SK-N-SH treated with all-trans-retinoic acid at 6 μM for 48 hours (cell line): ENCODE measurements at regions not wholly inside any gene's neighbourhood (a gene's known extent, or its start where the extent isn't known, plus 50 kb on each side); places are given as distances from the start of the nearest gene placed in this dataset.
"Not testable (repeated sequence)": the region's sequence is repeated elsewhere in the genome, so short reads cannot be mapped to it uniquely, and the experiment has no call there.

ENCODE experiments used
- ATAC-seq: fragments of 200-7000 bp; cut with Tn5 transposase; 3 replicates; pipeline ENCODE4 v1.9.1; 2020; ENCODE audit warnings: mild to moderate bottlenecking, moderate library complexity
- BACH2 ChIP-seq: fragments of 250-450 bp; sonication (Bioruptor Pico); IDR thresholded peaks from 2 replicates; pipeline ENCODE4 v1.9.0; 2021; ENCODE audit warnings: mild to moderate bottlenecking, borderline replicate concordance
- CSDC2 ChIP-seq: fragments of 250-450 bp; sonication (Bioruptor Pico); IDR thresholded peaks from 2 replicates; pipeline ENCODE4 v1.5.0; 2020; ENCODE audit warnings: mild to moderate bottlenecking, moderate library complexity
- ESRRG ChIP-seq: fragments of 250-450 bp; sonication (Bioruptor Pico); IDR thresholded peaks from 2 replicates; pipeline ENCODE4 v1.6.1; 2021; ENCODE audit warnings: mild to moderate bottlenecking
- ISL1 ChIP-seq: fragments of 250-450 bp; sonication (Bioruptor Pico); IDR thresholded peaks from 2 replicates; pipeline ENCODE4 v2.1.2; 2022; ENCODE audit warnings: mild to moderate bottlenecking, moderate library complexity
- OSR1 ChIP-seq: fragments of 250-450 bp; sonication (Bioruptor Pico); IDR thresholded peaks from 2 replicates; pipeline ENCODE4 v1.8.0; 2022; ENCODE audit warnings: moderate library complexity, mild to moderate bottlenecking, inconsistent platforms
- PPARA ChIP-seq: fragments of 250-450 bp; sonication (Bioruptor Pico); IDR thresholded peaks from 2 replicates; pipeline ENCODE4 v1.5.0; 2020; ENCODE audit warnings: mild to moderate bottlenecking, borderline replicate concordance
- RARB ChIP-seq: fragments of 250-450 bp; sonication (Bioruptor Pico); IDR thresholded peaks from 2 replicates; pipeline ENCODE4 v1.8.0; 2021; ENCODE audit warnings: mild to moderate bottlenecking, moderate library complexity
- SNAI2 ChIP-seq: fragments of 250-450 bp; sonication (Bioruptor Pico); IDR thresholded peaks from 2 replicates; pipeline ENCODE4 v1.5.0; 2020; ENCODE audit warnings: mild to moderate bottlenecking, moderate library complexity
- TCF4 ChIP-seq: fragments of 250-450 bp; sonication (Bioruptor Pico); IDR thresholded peaks from 2 replicates; pipeline ENCODE4 v1.8.0; 2021; ENCODE audit warnings: mild to moderate bottlenecking, moderate library complexity, borderline replicate concordance
- TOX ChIP-seq: fragments of 250-450 bp; sonication (Bioruptor Pico); IDR thresholded peaks from 2 replicates; pipeline ENCODE4 v1.8.0; 2021; ENCODE audit warnings: mild to moderate bottlenecking, moderate library complexity, borderline replicate concordance
- ZC3H10 ChIP-seq: fragments of 250-450 bp; sonication (Bioruptor Pico); IDR thresholded peaks from 2 replicates; pipeline ENCODE4 v1.5.1; 2021; ENCODE audit warnings: mild to moderate bottlenecking, moderate library complexity
- ZFP30 ChIP-seq: fragments of 450-650 bp; formaldehyde crosslinking; IDR thresholded peaks from 2 replicates; pipeline ENCODE4 v1.5.0; 2022; ENCODE audit warnings: mild to moderate bottlenecking, moderate library complexity
- ZNF565 ChIP-seq: fragments of 450-650 bp; formaldehyde crosslinking; conservative IDR thresholded peaks from 2 replicates; pipeline ENCODE4 v1.5.0; 2020; ENCODE audit warnings: low read depth, mild to moderate bottlenecking, moderate library complexity
- ZNF70 ChIP-seq: fragments of 450-650 bp; formaldehyde crosslinking; IDR thresholded peaks from 2 replicates; pipeline ENCODE4 v1.5.0; 2020; ENCODE audit warnings: mild to moderate bottlenecking, moderate library complexity
- ZNF8 ChIP-seq: fragments of 450-650 bp; formaldehyde crosslinking; IDR thresholded peaks from 2 replicates; pipeline ENCODE4 v1.5.0; 2020; ENCODE audit warnings: mild to moderate bottlenecking, moderate library complexity
- TF ChIP-seq, protein P1 (sequence below): fragments of 250-450 bp; sonication (Bioruptor Pico); IDR thresholded peaks from 2 replicates; pipeline ENCODE4 v1.5.1; 2020; ENCODE audit warnings: low read depth, mild to moderate bottlenecking, moderate library complexity
- TF ChIP-seq, protein P2 (sequence below): fragments of 250-450 bp; sonication (Bioruptor Pico); IDR thresholded peaks from 2 replicates; pipeline ENCODE4 v1.5.0; 2020; ENCODE audit warnings: mild to moderate bottlenecking, moderate library complexity
- TF ChIP-seq, protein P3 (sequence below): fragments of 250-450 bp; sonication (Bioruptor Pico); IDR thresholded peaks from 2 replicates; pipeline ENCODE4 v1.8.0; 2020; ENCODE audit warnings: mild to moderate bottlenecking, moderate library complexity, borderline replicate concordance
- TF ChIP-seq, protein P4 (sequence below): fragments of 250-450 bp; sonication (Bioruptor Pico); IDR thresholded peaks from 2 replicates; pipeline ENCODE4 v1.5.1; 2021; ENCODE audit warnings: mild to moderate bottlenecking, moderate library complexity
- TF ChIP-seq, protein P5 (sequence below): fragments of 250-450 bp; sonication (Bioruptor Pico); IDR thresholded peaks from 2 replicates; pipeline ENCODE4 v1.8.0; 2021; ENCODE audit warnings: low read depth, mild to moderate bottlenecking, moderate library complexity, borderline replicate concordance

DNA sequence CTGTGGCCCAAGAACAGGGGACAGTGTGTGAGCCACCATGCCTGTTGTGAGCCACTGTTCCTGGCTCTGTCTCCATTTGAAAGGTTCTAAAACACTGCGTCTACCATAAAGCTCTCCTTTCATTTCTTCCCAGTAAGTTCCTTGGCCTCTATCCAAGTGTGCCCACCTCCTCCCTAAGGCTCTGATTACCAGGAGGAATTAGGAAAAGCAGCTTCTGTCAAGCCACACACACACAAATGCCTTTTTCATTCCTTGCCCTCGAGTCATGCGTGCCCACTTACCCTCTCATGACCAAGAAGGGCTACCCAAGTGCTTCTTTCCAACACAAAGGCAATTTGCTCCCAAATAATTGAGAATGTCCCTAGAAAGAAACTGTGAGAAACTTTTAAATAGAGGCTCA is 70.8 kb upstream of the PARD3 start:
- TF ChIP-seq, protein P1, sequence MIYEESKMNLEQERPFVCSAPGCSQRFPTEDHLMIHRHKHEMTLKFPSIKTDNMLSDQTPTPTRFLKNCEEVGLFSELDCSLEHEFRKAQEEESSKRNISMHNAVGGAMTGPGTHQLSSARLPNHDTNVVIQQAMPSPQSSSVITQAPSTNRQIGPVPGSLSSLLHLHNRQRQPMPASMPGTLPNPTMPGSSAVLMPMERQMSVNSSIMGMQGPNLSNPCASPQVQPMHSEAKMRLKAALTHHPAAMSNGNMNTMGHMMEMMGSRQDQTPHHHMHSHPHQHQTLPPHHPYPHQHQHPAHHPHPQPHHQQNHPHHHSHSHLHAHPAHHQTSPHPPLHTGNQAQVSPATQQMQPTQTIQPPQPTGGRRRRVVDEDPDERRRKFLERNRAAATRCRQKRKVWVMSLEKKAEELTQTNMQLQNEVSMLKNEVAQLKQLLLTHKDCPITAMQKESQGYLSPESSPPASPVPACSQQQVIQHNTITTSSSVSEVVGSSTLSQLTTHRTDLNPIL (CRISPR knock-in tag): no peak
- TF ChIP-seq, protein P2, sequence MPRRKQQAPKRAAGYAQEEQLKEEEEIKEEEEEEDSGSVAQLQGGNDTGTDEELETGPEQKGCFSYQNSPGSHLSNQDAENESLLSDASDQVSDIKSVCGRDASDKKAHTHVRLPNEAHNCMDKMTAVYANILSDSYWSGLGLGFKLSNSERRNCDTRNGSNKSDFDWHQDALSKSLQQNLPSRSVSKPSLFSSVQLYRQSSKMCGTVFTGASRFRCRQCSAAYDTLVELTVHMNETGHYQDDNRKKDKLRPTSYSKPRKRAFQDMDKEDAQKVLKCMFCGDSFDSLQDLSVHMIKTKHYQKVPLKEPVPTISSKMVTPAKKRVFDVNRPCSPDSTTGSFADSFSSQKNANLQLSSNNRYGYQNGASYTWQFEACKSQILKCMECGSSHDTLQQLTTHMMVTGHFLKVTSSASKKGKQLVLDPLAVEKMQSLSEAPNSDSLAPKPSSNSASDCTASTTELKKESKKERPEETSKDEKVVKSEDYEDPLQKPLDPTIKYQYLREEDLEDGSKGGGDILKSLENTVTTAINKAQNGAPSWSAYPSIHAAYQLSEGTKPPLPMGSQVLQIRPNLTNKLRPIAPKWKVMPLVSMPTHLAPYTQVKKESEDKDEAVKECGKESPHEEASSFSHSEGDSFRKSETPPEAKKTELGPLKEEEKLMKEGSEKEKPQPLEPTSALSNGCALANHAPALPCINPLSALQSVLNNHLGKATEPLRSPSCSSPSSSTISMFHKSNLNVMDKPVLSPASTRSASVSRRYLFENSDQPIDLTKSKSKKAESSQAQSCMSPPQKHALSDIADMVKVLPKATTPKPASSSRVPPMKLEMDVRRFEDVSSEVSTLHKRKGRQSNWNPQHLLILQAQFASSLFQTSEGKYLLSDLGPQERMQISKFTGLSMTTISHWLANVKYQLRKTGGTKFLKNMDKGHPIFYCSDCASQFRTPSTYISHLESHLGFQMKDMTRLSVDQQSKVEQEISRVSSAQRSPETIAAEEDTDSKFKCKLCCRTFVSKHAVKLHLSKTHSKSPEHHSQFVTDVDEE (CRISPR knock-in tag): no peak
- TF ChIP-seq, protein P3, sequence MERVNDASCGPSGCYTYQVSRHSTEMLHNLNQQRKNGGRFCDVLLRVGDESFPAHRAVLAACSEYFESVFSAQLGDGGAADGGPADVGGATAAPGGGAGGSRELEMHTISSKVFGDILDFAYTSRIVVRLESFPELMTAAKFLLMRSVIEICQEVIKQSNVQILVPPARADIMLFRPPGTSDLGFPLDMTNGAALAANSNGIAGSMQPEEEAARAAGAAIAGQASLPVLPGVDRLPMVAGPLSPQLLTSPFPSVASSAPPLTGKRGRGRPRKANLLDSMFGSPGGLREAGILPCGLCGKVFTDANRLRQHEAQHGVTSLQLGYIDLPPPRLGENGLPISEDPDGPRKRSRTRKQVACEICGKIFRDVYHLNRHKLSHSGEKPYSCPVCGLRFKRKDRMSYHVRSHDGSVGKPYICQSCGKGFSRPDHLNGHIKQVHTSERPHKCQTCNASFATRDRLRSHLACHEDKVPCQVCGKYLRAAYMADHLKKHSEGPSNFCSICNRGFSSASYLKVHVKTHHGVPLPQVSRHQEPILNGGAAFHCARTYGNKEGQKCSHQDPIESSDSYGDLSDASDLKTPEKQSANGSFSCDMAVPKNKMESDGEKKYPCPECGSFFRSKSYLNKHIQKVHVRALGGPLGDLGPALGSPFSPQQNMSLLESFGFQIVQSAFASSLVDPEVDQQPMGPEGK (CRISPR knock-in tag): no peak
- TF ChIP-seq ZNF70 (CRISPR knock-in tag): no peak
- no peak for TF ChIP-seq OSR1
- TF ChIP-seq ZNF565 (CRISPR knock-in tag): no peak
- TF ChIP-seq, protein P4, sequence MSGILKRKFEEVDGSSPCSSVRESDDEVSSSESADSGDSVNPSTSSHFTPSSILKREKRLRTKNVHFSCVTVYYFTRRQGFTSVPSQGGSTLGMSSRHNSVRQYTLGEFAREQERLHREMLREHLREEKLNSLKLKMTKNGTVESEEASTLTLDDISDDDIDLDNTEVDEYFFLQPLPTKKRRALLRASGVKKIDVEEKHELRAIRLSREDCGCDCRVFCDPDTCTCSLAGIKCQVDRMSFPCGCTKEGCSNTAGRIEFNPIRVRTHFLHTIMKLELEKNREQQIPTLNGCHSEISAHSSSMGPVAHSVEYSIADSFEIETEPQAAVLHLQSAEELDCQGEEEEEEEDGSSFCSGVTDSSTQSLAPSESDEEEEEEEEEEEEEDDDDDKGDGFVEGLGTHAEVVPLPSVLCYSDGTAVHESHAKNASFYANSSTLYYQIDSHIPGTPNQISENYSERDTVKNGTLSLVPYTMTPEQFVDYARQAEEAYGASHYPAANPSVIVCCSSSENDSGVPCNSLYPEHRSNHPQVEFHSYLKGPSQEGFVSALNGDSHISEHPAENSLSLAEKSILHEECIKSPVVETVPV: no peak
- TF ChIP-seq ZFP30 (CRISPR knock-in tag): no peak
- TF ChIP-seq RARB (CRISPR knock-in tag): no peak
- TF ChIP-seq, all 23 proteins: peak for 0
- ATAC-seq: no peak

DNA sequence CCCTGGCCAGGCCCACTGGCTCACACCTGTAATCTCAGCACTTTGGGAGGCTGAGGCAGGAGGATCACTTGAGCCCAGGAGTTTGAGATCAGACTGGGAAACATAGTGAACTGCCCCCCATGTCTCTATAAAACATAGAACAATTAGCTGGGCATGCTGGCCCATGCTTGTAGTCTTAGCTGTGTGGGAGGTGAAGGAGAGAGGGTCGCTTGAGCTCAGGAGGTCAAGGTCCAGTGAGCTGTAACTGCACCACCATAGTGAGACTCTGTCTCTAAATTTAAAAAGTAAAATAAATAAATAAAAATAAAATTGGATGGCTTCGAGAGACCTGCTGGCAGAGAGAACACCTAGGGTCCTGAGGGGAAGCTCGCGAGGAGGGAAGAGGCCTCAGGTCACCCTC is 69.9 kb upstream of the PARD3 start:
- ATAC-seq: no peak
- no peak for TF ChIP-seq TOX (CRISPR knock-in tag)
- no peak for TF ChIP-seq BACH2 (CRISPR knock-in tag)
- TF ChIP-seq PPARA: no peak
- no peak for TF ChIP-seq ZFP30 (CRISPR knock-in tag)
- no peak for TF ChIP-seq RARB (CRISPR knock-in tag)
- TF ChIP-seq, protein P4: no peak
- TF ChIP-seq ZNF565 (CRISPR knock-in tag): no peak
- TF ChIP-seq ISL1 (CRISPR knock-in tag): no peak
- no peak for TF ChIP-seq SNAI2 (CRISPR knock-in tag)
- TF ChIP-seq TCF4 (CRISPR knock-in tag): no peak
- TF ChIP-seq ZNF8: no peak
- TF ChIP-seq CSDC2 (CRISPR knock-in tag): no peak

DNA sequence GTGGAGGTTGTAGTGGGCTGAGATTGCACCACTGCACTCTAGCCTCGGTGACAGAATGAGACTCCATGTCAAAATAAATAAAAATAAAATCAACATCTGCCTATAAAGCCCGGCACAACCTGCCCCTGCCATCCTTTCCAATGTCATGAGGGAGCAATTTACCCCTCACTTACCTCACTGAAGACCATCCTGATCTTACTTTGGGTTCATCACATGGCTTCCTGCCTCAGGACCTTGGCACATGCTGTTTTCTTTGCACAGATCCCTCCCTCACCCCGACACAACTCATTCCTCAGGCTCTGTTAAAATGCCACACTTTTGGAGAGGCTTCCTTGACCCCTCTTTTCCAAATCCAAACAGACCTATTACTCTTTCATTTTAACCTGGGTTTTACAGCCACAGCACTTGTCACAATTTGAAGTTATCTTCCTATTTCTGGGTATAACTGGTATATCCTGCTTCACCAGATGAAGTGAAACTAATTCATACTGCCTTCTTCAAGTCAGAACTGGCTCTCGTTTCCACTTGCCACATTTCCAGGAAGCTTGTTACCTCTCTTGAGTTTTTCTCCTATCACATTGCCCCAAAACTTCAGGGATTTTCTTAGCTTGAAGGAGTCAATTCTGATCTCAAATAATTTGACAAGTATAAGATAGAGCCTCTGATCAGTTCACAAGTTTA is 69.3 kb upstream of the PARD3 start:
- no peak for ATAC-seq
- no peak for TF ChIP-seq BACH2 (CRISPR knock-in tag)

DNA sequence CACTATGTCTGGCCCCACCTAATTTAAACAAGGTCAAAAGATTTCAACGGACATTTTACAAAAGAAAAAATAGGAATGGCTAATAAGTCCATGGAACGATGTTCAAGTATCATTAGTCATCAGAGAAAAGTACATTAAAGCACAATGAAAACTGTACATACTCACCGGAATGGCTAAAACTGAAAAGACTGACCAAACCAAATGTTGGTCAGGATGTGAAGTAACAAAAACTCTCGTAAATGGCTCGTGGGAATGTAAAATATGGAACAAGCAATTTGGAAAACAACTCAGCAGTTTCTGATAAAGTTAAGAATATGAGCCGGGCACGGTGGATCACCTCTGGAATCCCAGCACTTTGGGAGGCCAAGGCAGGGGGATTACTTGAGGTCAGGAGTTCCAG is 65.7 kb upstream of the PARD3 start:
- ATAC-seq: no peak
- no peak for TF ChIP-seq PPARA
- TF ChIP-seq ZFP30 (CRISPR knock-in tag): no peak
- TF ChIP-seq, protein P4: no peak
- TF ChIP-seq ZC3H10 (CRISPR knock-in tag): no peak
- TF ChIP-seq SNAI2 (CRISPR knock-in tag): no peak
- no peak for TF ChIP-seq BACH2 (CRISPR knock-in tag)
- TF ChIP-seq ESRRG: no peak
- no peak for TF ChIP-seq OSR1
- TF ChIP-seq, protein P5, sequence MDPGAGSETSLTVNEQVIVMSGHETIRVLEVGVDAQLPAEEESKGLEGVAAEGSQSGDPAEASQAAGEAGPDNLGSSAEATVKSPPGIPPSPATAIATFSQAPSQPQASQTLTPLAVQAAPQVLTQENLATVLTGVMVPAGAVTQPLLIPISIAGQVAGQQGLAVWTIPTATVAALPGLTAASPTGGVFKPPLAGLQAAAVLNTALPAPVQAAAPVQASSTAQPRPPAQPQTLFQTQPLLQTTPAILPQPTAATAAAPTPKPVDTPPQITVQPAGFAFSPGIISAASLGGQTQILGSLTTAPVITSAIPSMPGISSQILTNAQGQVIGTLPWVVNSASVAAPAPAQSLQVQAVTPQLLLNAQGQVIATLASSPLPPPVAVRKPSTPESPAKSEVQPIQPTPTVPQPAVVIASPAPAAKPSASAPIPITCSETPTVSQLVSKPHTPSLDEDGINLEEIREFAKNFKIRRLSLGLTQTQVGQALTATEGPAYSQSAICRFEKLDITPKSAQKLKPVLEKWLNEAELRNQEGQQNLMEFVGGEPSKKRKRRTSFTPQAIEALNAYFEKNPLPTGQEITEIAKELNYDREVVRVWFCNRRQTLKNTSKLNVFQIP: no peak
- TF ChIP-seq, protein P3 (CRISPR knock-in tag): no peak
- TF ChIP-seq, all 23 proteins: peak for 0

DNA sequence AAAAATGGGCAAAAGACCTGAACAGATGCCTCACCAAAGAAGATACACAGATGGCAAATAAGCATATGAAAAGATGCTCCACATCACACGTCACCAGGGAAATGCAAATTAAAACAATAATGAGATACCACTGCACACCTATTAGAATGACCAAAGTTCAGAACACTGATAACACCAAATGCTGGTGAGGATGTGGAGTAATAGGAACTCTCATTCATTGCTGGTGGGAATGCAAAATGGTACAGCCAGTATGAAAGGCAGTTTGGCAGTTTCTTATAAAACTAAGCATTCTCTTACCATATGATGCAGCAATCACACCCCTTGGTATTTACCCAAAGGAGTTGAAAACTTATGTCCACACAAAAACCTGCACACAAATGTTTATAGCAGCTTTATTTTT is 63.6 kb upstream of the PARD3 start:
- not testable (repeated sequence) for ATAC-seq
